Thoracic aorta (tissue), 2 donors: ENCODE measurements at regions not wholly inside any gene's neighbourhood (a gene's known extent, or its start where the extent isn't known, plus 50 kb on each side); places are given as distances from the start of the nearest gene placed in this dataset.
"Not testable (repeated sequence)": the region's sequence is repeated elsewhere in the genome, so short reads cannot be mapped to it uniquely, and the experiment has no call there.

Experiments
- ATAC-seq: fragments of 150-250 bp; one replicate; pipeline ENCODE4 v1.8.0; 2017; ENCODE audit warnings: low read depth; ENCODE audit not compliant: insufficient number of reproducible peaks, low FRiP score
- DNase-seq: peaks from one replicate; pipeline ENCODE4 v3.0.0-alpha.2; 2020; ENCODE audit warnings: low spot score
- H3K27ac ChIP-seq, 2 donors: fragments of 200-600 bp; sonication (generic); 1 replicate in 1 of 2; 2 replicates in 1 of 2; pipeline ENCODE4 v1.5.1; 2016; ENCODE audit warnings: mild to moderate bottlenecking in 2 of 2, moderate library complexity in 2 of 2
- H3K27me3 ChIP-seq: fragments of 200-600 bp; sonication (generic); replicated peaks from 2 replicates; pipeline ENCODE4 v1.6.0; 2016; ENCODE audit warnings: mild to moderate bottlenecking; ENCODE audit not compliant: insufficient read depth
- H3K36me3 ChIP-seq: fragments of 200-600 bp; sonication (generic); one replicate; pipeline ENCODE4 v1.5.1; 2016
- H3K4me1 ChIP-seq, 2 donors: fragments of 200-600 bp; sonication (generic); 1 replicate in 1 of 2; 2 replicates in 1 of 2; pipeline versions ENCODE4 v1.5.1 to v1.6.0; 2016; ENCODE audit warnings: low read depth in 2 of 2, mild to moderate bottlenecking in 1 of 2; ENCODE audit not compliant: control insufficient read depth in 1 of 2
- H3K4me3 ChIP-seq: fragments of 200-600 bp; sonication (generic); 2 replicates; pipeline ENCODE4 v1.5.1; 2016; ENCODE audit warnings: mild to moderate bottlenecking
- H3K9me3 ChIP-seq: fragments of 200-600 bp; sonication (generic); 2 replicates; pipeline ENCODE4 v1.5.1; 2016

DNA sequence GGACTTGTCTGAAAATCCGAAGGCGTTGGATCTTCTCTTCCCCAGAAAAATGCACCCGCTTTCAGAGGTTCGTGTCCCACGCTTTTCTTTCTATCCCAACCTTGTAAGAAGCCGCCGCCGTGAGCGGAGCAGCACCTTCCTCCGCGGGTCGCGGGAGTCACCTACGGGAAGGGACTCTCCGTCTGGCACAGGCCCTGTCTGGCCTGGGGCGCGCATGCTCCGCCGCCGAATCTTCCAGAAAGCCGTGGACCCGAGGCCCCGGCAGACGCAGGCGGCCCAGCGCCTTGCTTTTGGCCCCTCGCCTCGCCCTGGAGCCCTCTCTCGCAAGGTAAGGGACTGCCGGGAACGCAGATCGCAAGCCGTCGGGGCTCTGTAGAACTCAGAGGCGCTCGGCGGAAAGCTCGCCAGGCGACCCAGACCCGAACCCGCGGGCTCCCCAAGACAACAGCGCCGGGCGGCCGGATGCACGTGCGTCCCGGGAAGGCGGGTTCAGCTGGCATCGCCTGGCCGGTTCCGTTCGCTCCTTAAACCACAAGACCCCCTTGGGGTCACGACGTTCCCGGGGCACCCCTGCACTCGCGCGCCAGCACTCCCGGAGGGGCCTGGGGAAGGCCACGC is 4055.2 kb upstream of the TPTE start:
- not testable (repeated sequence) for DNase-seq, H3K27ac ChIP-seq, H3K36me3 ChIP-seq, H3K4me3 ChIP-seq, H3K9me3 ChIP-seq, ATAC-seq, H3K4me1 ChIP-seq, H3K27me3 ChIP-seq

GRCh38 chr21:6466707-6467106 is 4054.7 kb upstream of the TPTE start:
- not testable (repeated sequence) for ATAC-seq, H3K27ac ChIP-seq, DNase-seq, H3K4me3 ChIP-seq, H3K9me3 ChIP-seq, H3K4me1 ChIP-seq, H3K36me3 ChIP-seq, H3K27me3 ChIP-seq

- not testable (repeated sequence) for H3K9me3 ChIP-seq, H3K4me3 ChIP-seq, H3K36me3 ChIP-seq, DNase-seq, ATAC-seq, H3K27me3 ChIP-seq, H3K27ac ChIP-seq, H3K4me1 ChIP-seq
These were observed 4054.1 kb upstream of the TPTE start for GRCh38 chr21:6467189-6467774.

- not testable (repeated sequence) for H3K9me3 ChIP-seq, H3K4me3 ChIP-seq, DNase-seq, H3K4me1 ChIP-seq, H3K27ac ChIP-seq, H3K27me3 ChIP-seq, H3K36me3 ChIP-seq, ATAC-seq
These were observed 4053.5 kb upstream of the TPTE start for GRCh38 chr21:6467907-6468306.

DNA sequence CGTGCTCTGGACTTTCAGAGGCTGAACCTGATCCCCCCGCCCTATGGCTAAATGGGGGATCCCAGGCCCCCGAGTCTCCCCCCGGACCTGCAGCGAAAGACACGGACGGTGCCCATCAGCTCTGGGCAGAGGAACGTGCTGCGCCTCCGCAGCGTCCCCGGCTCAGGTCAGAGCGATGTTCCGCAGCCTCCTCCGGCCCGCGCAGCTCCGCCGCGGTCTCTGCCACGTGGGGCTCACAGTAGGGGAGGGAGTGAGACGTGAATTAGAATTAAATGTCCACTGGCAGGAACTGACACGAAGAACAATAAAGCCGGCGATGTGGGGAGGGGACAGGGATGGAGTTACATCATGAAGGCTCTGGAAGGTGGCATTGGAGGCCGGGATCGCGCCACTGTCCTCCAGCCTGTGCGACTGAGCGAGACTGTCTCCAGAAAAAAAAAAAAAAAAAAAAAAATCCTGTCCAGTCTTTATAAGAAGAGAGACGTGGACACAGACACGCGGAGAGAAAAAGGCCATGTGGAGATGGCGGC is 4053.0 kb upstream of the TPTE start:
- not testable (repeated sequence) for DNase-seq, H3K4me3 ChIP-seq, H3K27ac ChIP-seq, ATAC-seq, H3K27me3 ChIP-seq, H3K4me1 ChIP-seq, H3K36me3 ChIP-seq, H3K9me3 ChIP-seq

DNA sequence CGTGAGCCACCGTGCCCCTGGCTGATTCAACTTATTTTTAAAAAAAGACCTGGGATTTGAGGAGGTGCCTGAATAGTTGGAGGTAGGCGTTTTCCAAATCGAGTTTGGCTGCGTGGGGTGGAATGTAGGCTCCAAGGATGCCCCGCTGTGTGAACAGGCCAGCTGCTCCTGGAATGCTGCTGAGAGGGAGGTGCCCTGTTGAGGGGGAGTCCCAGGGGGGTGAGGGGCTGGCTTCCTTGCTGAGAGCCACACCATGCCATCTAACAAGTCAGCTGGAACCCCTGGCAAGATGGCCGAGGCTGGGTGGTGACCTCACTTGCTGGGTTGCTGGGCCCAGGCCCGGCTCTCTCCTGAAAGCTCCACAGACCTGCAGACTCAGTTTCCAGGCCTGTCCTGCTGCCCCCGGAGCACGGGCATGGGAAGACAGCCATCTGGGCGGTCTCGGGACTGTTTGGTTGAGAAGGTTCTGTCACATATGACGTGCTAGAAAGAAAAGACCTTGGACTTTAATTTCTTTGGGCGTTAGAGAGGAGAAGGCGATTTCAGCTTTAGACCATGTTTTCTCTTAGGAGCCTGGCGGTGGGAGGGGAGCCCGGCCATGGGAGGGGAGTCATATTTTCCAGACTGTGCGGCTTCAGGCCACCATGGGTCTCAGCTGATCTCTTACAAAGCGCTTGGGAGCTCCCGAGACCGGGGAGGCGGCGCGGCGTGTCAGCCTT is 4047.0 kb upstream of the TPTE start:
- H3K9me3 ChIP-seq, H3K27me3 ChIP-seq, H3K27ac ChIP-seq, DNase-seq, H3K4me3 ChIP-seq, ATAC-seq, H3K4me1 ChIP-seq, H3K36me3 ChIP-seq: not testable (repeated sequence)

DNA sequence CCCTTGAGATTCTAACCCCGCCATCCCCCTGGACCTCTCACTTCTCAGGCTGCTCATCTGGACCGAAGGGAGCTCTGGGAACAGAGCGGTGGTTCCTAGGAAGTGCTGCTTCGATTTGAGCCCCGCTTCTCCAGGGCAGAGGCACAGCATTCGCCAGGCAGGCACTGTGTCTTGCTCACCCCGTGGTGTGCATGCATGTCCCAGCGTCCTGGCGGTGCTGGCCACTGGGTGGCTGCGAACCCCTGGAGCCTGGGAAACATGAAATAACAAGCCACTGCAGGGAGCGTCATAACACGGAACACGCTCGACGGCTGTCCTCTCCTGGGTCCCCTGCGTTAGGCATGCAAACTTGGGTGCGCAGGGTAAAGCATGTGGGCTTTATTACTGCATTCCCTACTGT is 4040.3 kb upstream of the TPTE start:
- not testable (repeated sequence) for H3K4me3 ChIP-seq, ATAC-seq, H3K4me1 ChIP-seq, H3K27ac ChIP-seq, H3K36me3 ChIP-seq, H3K9me3 ChIP-seq, H3K27me3 ChIP-seq, DNase-seq

DNA sequence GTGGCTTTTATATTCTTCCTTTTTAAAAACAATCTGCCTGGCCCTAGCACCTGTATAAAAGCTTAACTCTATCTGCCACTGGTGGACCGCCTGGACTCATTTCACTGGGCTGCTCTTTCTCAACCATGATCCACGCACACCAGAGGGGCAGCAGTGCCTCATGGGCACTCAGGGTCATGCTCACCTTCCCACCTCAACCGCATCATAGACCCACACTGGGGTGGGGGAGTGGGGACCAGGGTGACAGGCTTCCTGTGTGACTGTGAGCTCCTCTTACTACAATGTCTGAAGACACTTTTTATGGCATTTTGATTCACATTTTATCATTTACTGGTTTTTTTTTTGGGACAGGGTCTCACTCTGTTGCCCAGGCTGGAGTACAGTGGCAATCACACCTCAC is 4038.8 kb upstream of the TPTE start:
- not testable (repeated sequence) for DNase-seq

GRCh38 chr21:6483645-6484044 is 4037.7 kb upstream of the TPTE start:
- not testable (repeated sequence) for H3K4me1 ChIP-seq, H3K4me3 ChIP-seq, DNase-seq, H3K36me3 ChIP-seq, H3K27me3 ChIP-seq, H3K27ac ChIP-seq, ATAC-seq, H3K9me3 ChIP-seq

More for the DNA sequence above, 4038.8 kb upstream of the TPTE start:
- not testable (repeated sequence) for H3K9me3 ChIP-seq, H3K4me3 ChIP-seq, ATAC-seq, H3K4me1 ChIP-seq, H3K36me3 ChIP-seq, H3K27ac ChIP-seq, H3K27me3 ChIP-seq

DNA sequence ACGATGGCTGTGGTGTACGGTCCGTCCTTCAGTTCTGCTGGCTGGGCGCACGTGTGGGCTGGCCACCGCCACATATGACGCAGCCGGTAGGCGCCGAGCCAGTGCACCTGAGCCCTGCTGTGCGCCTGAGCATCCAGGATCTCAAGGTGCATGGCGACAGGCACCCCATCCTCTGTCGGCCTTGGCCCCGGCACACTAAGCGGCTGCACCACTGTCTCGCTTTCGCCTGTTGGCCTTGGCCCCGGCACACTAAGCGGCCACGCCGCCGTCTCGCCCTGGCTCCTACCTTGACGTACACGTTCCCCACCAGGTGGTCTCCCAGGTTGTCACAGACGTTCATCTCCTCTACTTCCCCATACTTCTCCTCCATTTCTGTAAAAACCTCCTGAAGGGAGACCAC is 4034.6 kb upstream of the TPTE start:
- not testable (repeated sequence) for DNase-seq, H3K9me3 ChIP-seq, ATAC-seq, H3K4me3 ChIP-seq, H3K27me3 ChIP-seq, H3K36me3 ChIP-seq, H3K4me1 ChIP-seq, H3K27ac ChIP-seq

GRCh38 chr21:6492691-6493090 is 4028.7 kb upstream of the TPTE start:
- DNase-seq, H3K27me3 ChIP-seq, H3K4me1 ChIP-seq, ATAC-seq, H3K4me3 ChIP-seq, H3K36me3 ChIP-seq, H3K27ac ChIP-seq, H3K9me3 ChIP-seq: not testable (repeated sequence)

DNA sequence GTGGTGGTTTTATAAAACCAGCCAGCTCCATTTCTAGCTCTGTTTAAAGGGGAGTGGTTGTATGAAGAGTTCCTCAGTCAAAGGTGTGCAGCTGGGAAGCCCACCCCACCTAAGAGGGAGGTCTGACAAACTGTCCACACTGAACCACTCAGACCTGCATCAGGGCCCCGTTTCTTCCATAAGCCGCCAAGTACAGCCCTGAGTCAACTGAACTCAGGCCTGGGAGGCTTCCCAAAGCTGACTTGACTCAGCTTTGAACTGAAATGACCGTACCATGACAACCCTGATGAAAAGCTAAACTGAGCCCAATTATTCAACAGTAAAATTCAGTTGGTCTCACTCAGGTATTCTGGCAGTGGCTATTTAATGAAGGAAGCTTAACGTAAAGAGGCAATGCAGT is 4027.4 kb upstream of the TPTE start:
- not testable (repeated sequence) for H3K27ac ChIP-seq, H3K36me3 ChIP-seq, DNase-seq, H3K9me3 ChIP-seq, ATAC-seq, H3K4me3 ChIP-seq, H3K4me1 ChIP-seq, H3K27me3 ChIP-seq
